Mesothelial cell of epicardium (in vitro differentiated cells): ENCODE measurements at regions not wholly inside any gene's neighbourhood (a gene's known extent, or its start where the extent isn't known, plus 50 kb on each side); places are given as distances from the start of the nearest gene placed in this dataset.

Experiments used
- DNase-seq, 2 experiments: peaks; one replicate each; pipeline ENCODE4 v3.0.0; 2021; ENCODE audit warnings: low spot score in 2 of 2; ENCODE audit not compliant: unreplicated experiment in 2 of 2
- H3K27ac Mint-ChIP-seq: 2 replicates; pipeline ENCODE4 v1.8.0; 2021; ENCODE audit warnings: mixed read lengths
- H3K27me3 Mint-ChIP-seq: 2 replicates; pipeline ENCODE4 v1.8.0; 2021; ENCODE audit warnings: low read depth, mixed read lengths
- H3K36me3 Mint-ChIP-seq: 2 replicates; pipeline ENCODE4 v1.8.0; 2021; ENCODE audit warnings: mixed read lengths
- H3K4me1 Mint-ChIP-seq: 2 replicates; pipeline ENCODE4 v1.8.0; 2021; ENCODE audit warnings: mixed read lengths
- H3K4me3 Mint-ChIP-seq: 2 replicates; pipeline ENCODE4 v1.8.0; 2021; ENCODE audit warnings: mild to moderate bottlenecking, moderate library complexity, mixed read lengths
- H3K9me3 Mint-ChIP-seq: 2 replicates; pipeline ENCODE4 v1.8.0; 2021; ENCODE audit warnings: mixed read lengths
- CTCF ChIP-seq: fragments of 200-600 bp; sonication (generic); IDR thresholded peaks from one replicate; pipeline ENCODE4 v1.5.0; 2021; ENCODE audit warnings: antibody characterized with exemption; ENCODE audit not compliant: unreplicated experiment

GRCh38 chr18:76670564-76671288 is 151.6 kb upstream of the ZNF236 start:
- no peak overlapping the region for H3K27ac Mint-ChIP-seq
- peaks cover 5% of the 10 kb centered on the region for H3K27me3 Mint-ChIP-seq
- no peaks in the 10 kb centered on the region for H3K4me1 Mint-ChIP-seq
- H3K36me3 Mint-ChIP-seq, result no peaks in the 10 kb centered on the region
- H3K4me3 Mint-ChIP-seq, result no peak overlapping the region
- DNase-seq, result no peak
- H3K9me3 Mint-ChIP-seq, result no peaks in the 10 kb centered on the region
- TF ChIP-seq CTCF, result no peak

- Mint-ChIP-seq H3K36me3 (no peaks in the 10 kb centered on the region), H3K4me3 (no peak overlapping the region), H3K4me1 (no peaks in the 10 kb centered on the region), H3K9me3 (no peaks in the 10 kb centered on the region), H3K27ac (no peak overlapping the region), H3K27me3 (peaks cover 5% of the 10 kb centered on the region)
- TF ChIP-seq CTCF, result no peak
- no peak for DNase-seq
These were observed 153.8 kb upstream of the ZNF236 start for GRCh38 chr18:76668546-76668945.

- Mint-ChIP-seq H3K27me3 (peaks cover 5% of the 10 kb centered on the region), H3K4me3 (no peak overlapping the region), H3K36me3 (no peaks in the 10 kb centered on the region), H3K27ac (no peak overlapping the region), H3K9me3 (no peaks in the 10 kb centered on the region), H3K4me1 (no peaks in the 10 kb centered on the region)
- no peak for TF ChIP-seq CTCF
- DNase-seq, result no peak
These were observed 154.2 kb upstream of the ZNF236 start for GRCh38 chr18:76668119-76668518.

- Mint-ChIP-seq H3K27ac (no peak overlapping the region), H3K9me3 (no peaks in the 10 kb centered on the region), H3K4me3 (no peak overlapping the region), H3K36me3 (no peaks in the 10 kb centered on the region), H3K4me1 (no peaks in the 10 kb centered on the region), H3K27me3 (peaks cover 5% of the 10 kb centered on the region)
- no peak for TF ChIP-seq CTCF
- no peak for DNase-seq
These were observed 154.8 kb upstream of the ZNF236 start for GRCh38 chr18:76667603-76668002.

- Mint-ChIP-seq H3K9me3 (no peaks in the 10 kb centered on the region), H3K27ac (no peak overlapping the region), H3K36me3 (no peaks in the 10 kb centered on the region), H3K27me3 (peaks cover 8% of the 10 kb centered on the region), H3K4me3 (no peak overlapping the region), H3K4me1 (peaks cover 6% of the 10 kb centered on the region)
- no peak for DNase-seq
- TF ChIP-seq CTCF, result no peak
These were observed 159.7 kb upstream of the ZNF236 start for GRCh38 chr18:76662626-76663025.
